ENCODE measurements at regions not wholly inside any gene's neighbourhood (a gene's known extent, or its start where the extent isn't known, plus 50 kb on each side); places are given as distances from the start of the nearest gene placed in this dataset.

DNA sequence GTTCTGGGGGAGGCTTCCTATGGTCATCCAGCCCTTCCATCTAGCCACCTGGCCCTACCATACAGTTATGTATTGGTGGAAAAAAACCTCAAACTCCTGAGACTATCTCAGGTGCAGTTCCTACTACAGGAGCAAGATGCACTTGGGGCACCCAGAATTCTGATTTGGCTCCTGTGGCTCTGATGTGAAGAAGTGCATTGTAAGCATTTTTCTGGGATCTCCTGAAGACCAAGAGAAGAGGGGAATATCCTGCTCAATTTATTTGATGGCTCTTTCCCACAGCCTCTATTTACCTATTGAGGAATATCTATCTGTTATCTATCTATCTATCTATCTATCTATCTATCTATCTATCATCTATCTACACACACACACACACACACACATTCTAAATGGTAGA is 1981.5 kb downstream of the TP53TG3F start:
- TF ChIP-seq, protein P1, sequence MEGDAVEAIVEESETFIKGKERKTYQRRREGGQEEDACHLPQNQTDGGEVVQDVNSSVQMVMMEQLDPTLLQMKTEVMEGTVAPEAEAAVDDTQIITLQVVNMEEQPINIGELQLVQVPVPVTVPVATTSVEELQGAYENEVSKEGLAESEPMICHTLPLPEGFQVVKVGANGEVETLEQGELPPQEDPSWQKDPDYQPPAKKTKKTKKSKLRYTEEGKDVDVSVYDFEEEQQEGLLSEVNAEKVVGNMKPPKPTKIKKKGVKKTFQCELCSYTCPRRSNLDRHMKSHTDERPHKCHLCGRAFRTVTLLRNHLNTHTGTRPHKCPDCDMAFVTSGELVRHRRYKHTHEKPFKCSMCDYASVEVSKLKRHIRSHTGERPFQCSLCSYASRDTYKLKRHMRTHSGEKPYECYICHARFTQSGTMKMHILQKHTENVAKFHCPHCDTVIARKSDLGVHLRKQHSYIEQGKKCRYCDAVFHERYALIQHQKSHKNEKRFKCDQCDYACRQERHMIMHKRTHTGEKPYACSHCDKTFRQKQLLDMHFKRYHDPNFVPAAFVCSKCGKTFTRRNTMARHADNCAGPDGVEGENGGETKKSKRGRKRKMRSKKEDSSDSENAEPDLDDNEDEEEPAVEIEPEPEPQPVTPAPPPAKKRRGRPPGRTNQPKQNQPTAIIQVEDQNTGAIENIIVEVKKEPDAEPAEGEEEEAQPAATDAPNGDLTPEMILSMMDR (IDR thresholded peaks at IDR 0.05; ENCODE audit: low read depth, low read length): no peak
- no peak for TF ChIP-seq POLR2A (IDR thresholded peaks at IDR 0.05; ENCODE audit: extremely low read depth, insufficient read length)

Measured in NB4 (cell line).